ENCODE measurements at regions not wholly inside any gene's neighbourhood (a gene's known extent, or its start where the extent isn't known, plus 50 kb on each side); places are given as distances from the start of the nearest gene placed in this dataset.

GRCh38 chr2:125553768-125554167 lies 1102.2 kb upstream of the GYPC start:
- H3K4me3 ChIP-seq (ENCODE audit: low read depth, low read length): no peak overlapping the region
- TF ChIP-seq POLR2A (IDR thresholded peaks at IDR 0.05; ENCODE audit: extremely low read depth, insufficient read length) (no peak), MYC (IDR thresholded peaks at IDR 0.05; ENCODE audit: low read depth, low read length) (no peak)
- TF ChIP-seq, protein P1, sequence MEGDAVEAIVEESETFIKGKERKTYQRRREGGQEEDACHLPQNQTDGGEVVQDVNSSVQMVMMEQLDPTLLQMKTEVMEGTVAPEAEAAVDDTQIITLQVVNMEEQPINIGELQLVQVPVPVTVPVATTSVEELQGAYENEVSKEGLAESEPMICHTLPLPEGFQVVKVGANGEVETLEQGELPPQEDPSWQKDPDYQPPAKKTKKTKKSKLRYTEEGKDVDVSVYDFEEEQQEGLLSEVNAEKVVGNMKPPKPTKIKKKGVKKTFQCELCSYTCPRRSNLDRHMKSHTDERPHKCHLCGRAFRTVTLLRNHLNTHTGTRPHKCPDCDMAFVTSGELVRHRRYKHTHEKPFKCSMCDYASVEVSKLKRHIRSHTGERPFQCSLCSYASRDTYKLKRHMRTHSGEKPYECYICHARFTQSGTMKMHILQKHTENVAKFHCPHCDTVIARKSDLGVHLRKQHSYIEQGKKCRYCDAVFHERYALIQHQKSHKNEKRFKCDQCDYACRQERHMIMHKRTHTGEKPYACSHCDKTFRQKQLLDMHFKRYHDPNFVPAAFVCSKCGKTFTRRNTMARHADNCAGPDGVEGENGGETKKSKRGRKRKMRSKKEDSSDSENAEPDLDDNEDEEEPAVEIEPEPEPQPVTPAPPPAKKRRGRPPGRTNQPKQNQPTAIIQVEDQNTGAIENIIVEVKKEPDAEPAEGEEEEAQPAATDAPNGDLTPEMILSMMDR (IDR thresholded peaks at IDR 0.05; ENCODE audit: low read depth, low read length): no peak
- TF ChIP-seq, protein P2, sequence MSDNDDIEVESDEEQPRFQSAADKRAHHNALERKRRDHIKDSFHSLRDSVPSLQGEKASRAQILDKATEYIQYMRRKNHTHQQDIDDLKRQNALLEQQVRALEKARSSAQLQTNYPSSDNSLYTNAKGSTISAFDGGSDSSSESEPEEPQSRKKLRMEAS (IDR thresholded peaks at IDR 0.05; ENCODE audit: low read depth, low read length): no peak
- DNase-seq (ENCODE audit: low read depth): no peak

DNA sequence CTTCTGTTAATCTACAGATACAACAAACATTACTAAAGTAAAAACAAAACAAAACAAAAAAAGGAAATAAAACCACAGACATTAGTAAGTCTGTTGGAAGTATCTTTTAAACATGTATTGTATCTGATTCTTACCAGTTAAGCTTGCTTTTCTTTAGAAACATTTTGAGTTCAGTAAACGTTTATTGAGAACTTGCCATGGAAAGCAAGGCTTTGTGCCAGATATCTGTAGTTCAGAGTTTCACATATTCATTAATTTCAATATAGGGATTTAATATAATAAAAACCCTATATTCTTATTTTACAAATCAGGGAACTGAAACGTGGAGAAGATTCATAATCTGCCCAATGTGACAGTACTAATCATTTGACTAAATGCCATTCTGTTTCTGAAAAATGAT lies 1101.0 kb upstream of the GYPC start:
- DNase-seq (ENCODE audit: low read depth): no peak
- TF ChIP-seq MYC (IDR thresholded peaks at IDR 0.05; ENCODE audit: low read depth, low read length) (no peak), POLR2A (IDR thresholded peaks at IDR 0.05; ENCODE audit: extremely low read depth, insufficient read length) (no peak)
- TF ChIP-seq, protein P2 (IDR thresholded peaks at IDR 0.05; ENCODE audit: low read depth, low read length): no peak
- TF ChIP-seq, protein P1 (IDR thresholded peaks at IDR 0.05; ENCODE audit: low read depth, low read length): no peak
- no peak overlapping the region for H3K4me3 ChIP-seq (ENCODE audit: low read depth, low read length)

DNA sequence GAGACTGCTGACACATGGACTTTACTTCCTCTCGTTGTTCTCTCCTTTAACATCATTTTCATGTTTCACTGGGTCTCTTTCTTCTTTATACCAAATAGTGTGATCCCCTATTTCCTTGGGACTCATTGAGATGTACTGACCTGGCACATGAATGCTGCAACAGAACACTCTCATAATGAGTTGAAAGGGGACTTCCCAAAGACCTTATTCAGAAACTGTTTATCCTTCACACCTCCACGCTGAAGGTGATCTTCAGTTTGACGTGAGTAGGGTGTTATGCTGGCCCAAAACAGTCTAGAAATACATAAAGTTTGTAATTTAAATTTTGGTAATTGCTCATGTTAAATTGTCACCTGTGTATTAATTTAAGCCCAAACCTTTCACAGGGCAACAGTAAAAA lies 1096.8 kb upstream of the GYPC start:
- no peak for DNase-seq (ENCODE audit: low read depth)
- no peak overlapping the region for H3K4me3 ChIP-seq (ENCODE audit: low read depth, low read length)
- TF ChIP-seq, protein P1 (IDR thresholded peaks at IDR 0.05; ENCODE audit: low read depth, low read length): no peak
- TF ChIP-seq, protein P2 (IDR thresholded peaks at IDR 0.05; ENCODE audit: low read depth, low read length): no peak
- TF ChIP-seq MYC (IDR thresholded peaks at IDR 0.05; ENCODE audit: low read depth, low read length): no peak
- no peak for TF ChIP-seq POLR2A (IDR thresholded peaks at IDR 0.05; ENCODE audit: extremely low read depth, insufficient read length)

DNA sequence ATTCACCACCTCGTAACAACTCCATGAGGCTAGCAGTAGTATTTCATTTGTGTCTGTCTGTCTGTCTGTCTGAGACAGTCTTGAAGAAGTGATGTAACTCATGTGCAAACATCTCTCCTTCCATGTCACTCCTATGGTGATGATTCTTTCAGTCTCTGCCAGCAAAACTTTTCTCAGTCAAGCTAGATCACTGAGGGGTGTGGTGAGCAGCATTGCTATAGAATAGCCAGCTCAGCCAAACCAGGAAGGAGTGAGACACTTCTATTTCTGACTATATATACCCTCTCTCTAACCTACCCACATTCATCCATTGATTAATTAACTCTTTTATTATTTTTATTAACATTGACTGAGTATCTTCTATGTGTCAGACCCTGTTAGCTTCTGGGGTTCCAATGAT lies 1095.1 kb upstream of the GYPC start:
- DNase-seq (ENCODE audit: low read depth): no peak
- TF ChIP-seq MYC (IDR thresholded peaks at IDR 0.05; ENCODE audit: low read depth, low read length) (no peak), POLR2A (IDR thresholded peaks at IDR 0.05; ENCODE audit: extremely low read depth, insufficient read length) (no peak)
- TF ChIP-seq, protein P1 (IDR thresholded peaks at IDR 0.05; ENCODE audit: low read depth, low read length): no peak
- TF ChIP-seq, protein P2 (IDR thresholded peaks at IDR 0.05; ENCODE audit: low read depth, low read length): no peak
- H3K4me3 ChIP-seq (ENCODE audit: low read depth, low read length): no peak overlapping the region

DNA sequence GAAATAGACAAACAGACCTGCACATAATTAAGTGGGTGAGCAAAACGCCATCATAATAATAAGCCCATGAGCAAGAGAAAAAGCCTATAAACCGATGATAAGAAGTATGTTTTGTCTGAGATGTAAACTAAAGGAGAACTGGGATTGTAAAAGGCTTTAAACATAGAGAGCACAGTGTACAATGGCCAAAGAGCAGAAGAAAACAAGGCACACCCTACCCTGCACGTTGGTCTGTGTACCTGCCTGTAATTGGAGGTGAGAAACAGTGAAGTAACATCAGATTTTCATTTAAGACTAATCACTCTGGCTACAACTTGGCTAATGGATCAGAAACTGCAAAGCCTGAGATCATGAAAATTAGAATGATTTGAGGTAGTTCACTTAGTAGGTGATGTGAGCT lies 1094.7 kb upstream of the GYPC start:
- no peak for DNase-seq (ENCODE audit: low read depth)
- TF ChIP-seq, protein P1 (IDR thresholded peaks at IDR 0.05; ENCODE audit: low read depth, low read length): no peak
- TF ChIP-seq, protein P2 (IDR thresholded peaks at IDR 0.05; ENCODE audit: low read depth, low read length): no peak
- TF ChIP-seq MYC (IDR thresholded peaks at IDR 0.05; ENCODE audit: low read depth, low read length): no peak
- TF ChIP-seq POLR2A (IDR thresholded peaks at IDR 0.05; ENCODE audit: extremely low read depth, insufficient read length): no peak
- H3K4me3 ChIP-seq (ENCODE audit: low read depth, low read length): no peak overlapping the region

GRCh38 chr2:125562924-125563323 lies 1093.0 kb upstream of the GYPC start:
- TF ChIP-seq, protein P2 (IDR thresholded peaks at IDR 0.05; ENCODE audit: low read depth, low read length): no peak
- no peak for TF ChIP-seq POLR2A (IDR thresholded peaks at IDR 0.05; ENCODE audit: extremely low read depth, insufficient read length)
- TF ChIP-seq, protein P1 (IDR thresholded peaks at IDR 0.05; ENCODE audit: low read depth, low read length): no peak
- no peak for TF ChIP-seq MYC (IDR thresholded peaks at IDR 0.05; ENCODE audit: low read depth, low read length)
- no peak overlapping the region for H3K4me3 ChIP-seq (ENCODE audit: low read depth, low read length)
- no peak for DNase-seq (ENCODE audit: low read depth)

Measured in NB4 (cell line).